Right atrium auricular region (tissue), 2 donors: ENCODE measurements at regions not wholly inside any gene's neighbourhood (a gene's known extent, or its start where the extent isn't known, plus 50 kb on each side); places are given as distances from the start of the nearest gene placed in this dataset.

Experiments
- DNase-seq: peaks from one replicate; pipeline ENCODE4 v3.0.0-alpha.2; 2019; ENCODE audit warnings: low spot score
- H3K27ac ChIP-seq, 2 donors: fragments of 200-600 bp; sonication (generic); 1 replicate in 1 of 2; 2 replicates in 1 of 2; pipeline ENCODE4 v1.5.1; 2016 to 2019
- H3K27me3 ChIP-seq, 2 donors: fragments of 200-600 bp; sonication (generic); one replicate each; pipeline versions ENCODE4 v1.5.1 to v1.6.0; 2017 to 2019
- H3K36me3 ChIP-seq: fragments of 200-600 bp; sonication (generic); one replicate; pipeline ENCODE4 v1.5.1; 2016
- H3K4me1 ChIP-seq, 2 donors: fragments of 200-600 bp; sonication (generic); one replicate each; pipeline versions ENCODE4 v1.5.1 to v1.6.0; 2017 to 2019
- H3K4me3 ChIP-seq, 2 donors: fragments of 200-600 bp; sonication (generic); 1 replicate in 1 of 2; 2 replicates in 1 of 2; pipeline ENCODE4 v1.5.1; 2017 to 2019; ENCODE audit warnings: mild to moderate bottlenecking in 1 of 2, moderate library complexity in 1 of 2
- H3K9me3 ChIP-seq, 2 donors: fragments of 200-600 bp; sonication (generic); one replicate each; pipeline ENCODE4 v1.5.1; 2019
- CTCF ChIP-seq, 2 donors: fragments of 200-600 bp; sonication (generic); IDR thresholded peaks; one replicate each; pipeline ENCODE4 v1.5.1; 2019; ENCODE audit warnings: antibody characterized with exemption in 2 of 2

- no peak for TF ChIP-seq CTCF (IDR thresholded peaks at IDR 0.05)
- no peaks in the 10 kb centered on the region for H3K9me3 ChIP-seq
- H3K27me3 ChIP-seq = no peaks in the 10 kb centered on the region
- peak overlapping the region; percentile 51 to 62 for H3K27ac ChIP-seq
- H3K4me3 ChIP-seq = peak overlapping the region; percentile 33 to 53
- peaks cover 0 to 16% of the 10 kb centered on the region in 2 donors for H3K4me1 ChIP-seq
- peak; percentile 74 for DNase-seq
- no peaks in the 10 kb centered on the region for H3K36me3 ChIP-seq
These were observed 191.0 kb downstream of the LSM5 start for GRCh38 chr7:32299133-32299702.

GRCh38 chr7:32298408-32299132, 191.6 kb downstream of the LSM5 start:
- Histone ChIP-seq H3K27me3 (no peaks in the 10 kb centered on the region), H3K27ac (peak overlapping the region; percentile 51 to 62), H3K4me3 (peak overlapping the region; percentile 33 to 53), H3K9me3 (no peaks in the 10 kb centered on the region), H3K4me1 (peaks cover 0 to 16% of the 10 kb centered on the region in 2 donors), H3K36me3 (no peaks in the 10 kb centered on the region)
- TF ChIP-seq CTCF (IDR thresholded peaks at IDR 0.05) = no peak
- no peak for DNase-seq

- no peaks in the 10 kb centered on the region for H3K27me3 ChIP-seq
- H3K4me3 ChIP-seq = no peak overlapping the region
- H3K4me1 ChIP-seq = peaks cover 0 to 17% of the 10 kb centered on the region in 2 donors
- no peak overlapping the region for H3K27ac ChIP-seq
- no peaks in the 10 kb centered on the region for H3K9me3 ChIP-seq
- H3K36me3 ChIP-seq = no peaks in the 10 kb centered on the region
- DNase-seq = no peak
- TF ChIP-seq CTCF (IDR thresholded peaks at IDR 0.05) = no peak
These were observed 196.3 kb downstream of the LSM5 start for GRCh38 chr7:32293833-32294232.

- no peak for DNase-seq
- Histone ChIP-seq H3K4me3 (no peak overlapping the region), H3K36me3 (no peaks in the 10 kb centered on the region), H3K27me3 (no peaks in the 10 kb centered on the region), H3K4me1 (peaks cover 0 to 9% of the 10 kb centered on the region in 2 donors), H3K27ac (no peak overlapping the region), H3K9me3 (no peaks in the 10 kb centered on the region)
- TF ChIP-seq CTCF (IDR thresholded peaks at IDR 0.05) = no peak
These were observed 200.3 kb downstream of the LSM5 start for GRCh38 chr7:32289651-32290414.

- Histone ChIP-seq H3K9me3 (no peaks in the 10 kb centered on the region), H3K4me3 (no peak overlapping the region), H3K4me1 (peaks cover 0 to 9% of the 10 kb centered on the region in 2 donors), H3K27me3 (no peaks in the 10 kb centered on the region), H3K36me3 (no peaks in the 10 kb centered on the region), H3K27ac (no peak overlapping the region)
- no peak for TF ChIP-seq CTCF (IDR thresholded peaks at IDR 0.05)
- DNase-seq = no peak
These were observed 204.5 kb downstream of the LSM5 start for GRCh38 chr7:32285698-32286097.
